Cardiac fibroblast (primary cell): ENCODE measurements at regions not wholly inside any gene's neighbourhood (a gene's known extent, or its start where the extent isn't known, plus 50 kb on each side); places are given as distances from the start of the nearest gene placed in this dataset.
A peak's percentile ranks its signal among the peaks of the same experiment; 100 is the strongest.
"Not testable (repeated sequence)": the region's sequence is repeated elsewhere in the genome, so short reads cannot be mapped to it uniquely, and the experiment has no call there.

Source experiments
- DNase-seq, 2 donors: peaks; one replicate each; pipeline versions ENCODE4 v3.0.0 to v3.0.0-alpha.2; 2010; ENCODE audit warnings: low read depth in 2 of 2
- H3K4me3 ChIP-seq, 2 donors: replicated peaks in 1 of 2; 1 replicate in 1 of 2; 2 replicates in 1 of 2; pipeline ENCODE4 v1.5.1; 2011; ENCODE audit warnings: low read depth in 2 of 2, low read length in 2 of 2, mild to moderate bottlenecking in 2 of 2, moderate library complexity in 1 of 2
- TF ChIP-seq, protein P1 (sequence below): IDR thresholded peaks from one replicate; pipeline ENCODE4 v1.5.1; 2011; ENCODE audit warnings: low read depth, mild to moderate bottlenecking, low read length, inconsistent platforms

DNA sequence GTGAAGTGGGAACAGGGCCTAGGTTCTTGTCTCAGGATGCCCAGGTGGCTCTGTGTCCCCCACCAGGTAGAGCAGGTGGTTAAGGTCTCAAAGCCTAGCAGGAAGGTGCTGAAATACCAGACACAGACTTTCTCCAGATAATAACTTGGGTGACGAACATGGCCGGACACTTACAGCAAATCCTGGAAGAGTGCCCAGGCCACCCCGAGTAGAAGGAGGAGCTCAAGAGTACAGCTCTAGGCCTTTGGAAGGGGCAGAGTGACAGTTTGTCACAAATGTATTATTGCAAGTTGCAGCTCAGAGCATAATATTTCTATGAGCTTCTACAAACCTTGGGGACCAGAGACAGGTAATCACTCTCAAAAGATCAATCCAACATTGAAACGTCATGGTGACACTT, 251.6 kb upstream of the SOX4 start:
- H3K4me3 ChIP-seq = no peak overlapping the region
- TF ChIP-seq, protein P1, sequence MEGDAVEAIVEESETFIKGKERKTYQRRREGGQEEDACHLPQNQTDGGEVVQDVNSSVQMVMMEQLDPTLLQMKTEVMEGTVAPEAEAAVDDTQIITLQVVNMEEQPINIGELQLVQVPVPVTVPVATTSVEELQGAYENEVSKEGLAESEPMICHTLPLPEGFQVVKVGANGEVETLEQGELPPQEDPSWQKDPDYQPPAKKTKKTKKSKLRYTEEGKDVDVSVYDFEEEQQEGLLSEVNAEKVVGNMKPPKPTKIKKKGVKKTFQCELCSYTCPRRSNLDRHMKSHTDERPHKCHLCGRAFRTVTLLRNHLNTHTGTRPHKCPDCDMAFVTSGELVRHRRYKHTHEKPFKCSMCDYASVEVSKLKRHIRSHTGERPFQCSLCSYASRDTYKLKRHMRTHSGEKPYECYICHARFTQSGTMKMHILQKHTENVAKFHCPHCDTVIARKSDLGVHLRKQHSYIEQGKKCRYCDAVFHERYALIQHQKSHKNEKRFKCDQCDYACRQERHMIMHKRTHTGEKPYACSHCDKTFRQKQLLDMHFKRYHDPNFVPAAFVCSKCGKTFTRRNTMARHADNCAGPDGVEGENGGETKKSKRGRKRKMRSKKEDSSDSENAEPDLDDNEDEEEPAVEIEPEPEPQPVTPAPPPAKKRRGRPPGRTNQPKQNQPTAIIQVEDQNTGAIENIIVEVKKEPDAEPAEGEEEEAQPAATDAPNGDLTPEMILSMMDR = no peak
- DNase-seq = no peak

- peak in 1 of 2 donors; percentile 8 for DNase-seq
- no peak overlapping the region for H3K4me3 ChIP-seq
Observed at GRCh38 chr6:21342501-21342900, 251.1 kb upstream of the SOX4 start.

GRCh38 chr6:21345704-21346103, 247.8 kb upstream of the SOX4 start:
- H3K4me3 ChIP-seq, DNase-seq: not testable (repeated sequence)

More at GRCh38 chr6:21342501-21342900, 251.1 kb upstream of the SOX4 start:
- TF ChIP-seq, protein P1 = no peak

- no peak for DNase-seq
- TF ChIP-seq, protein P1 = no peak
- H3K4me3 ChIP-seq = no peak overlapping the region
Observed at GRCh38 chr6:21348146-21348503, 245.4 kb upstream of the SOX4 start.

- DNase-seq = peak; percentile 52 to 68
- TF ChIP-seq, protein P1 = no peak
- no peak overlapping the region for H3K4me3 ChIP-seq
Observed at GRCh38 chr6:21348504-21349195, 244.9 kb upstream of the SOX4 start.

- H3K4me3 ChIP-seq = no peak overlapping the region
- no peak for DNase-seq
- TF ChIP-seq, protein P1 = no peak
Observed at GRCh38 chr6:21349834-21350233, 243.7 kb upstream of the SOX4 start.

- no peak for DNase-seq
- H3K4me3 ChIP-seq = no peak overlapping the region
- TF ChIP-seq, protein P1 = no peak
Observed at GRCh38 chr6:21350926-21351325, 242.6 kb upstream of the SOX4 start.
